Adrenal gland (tissue), 5 donors: ENCODE measurements at regions not wholly inside any gene's neighbourhood (a gene's known extent, or its start where the extent isn't known, plus 50 kb on each side); places are given as distances from the start of the nearest gene placed in this dataset.

Experiments
- CTCF ChIP-seq, 6 experiments: fragments of 450-650 bp in 4 of 6; fragments of 200-600 bp in 2 of 6; sonication (generic) in 1 of 6; IDR thresholded peaks; 1 replicate in 5 of 6; 2 replicates in 1 of 6; pipeline versions ENCODE4 v1.5.1 to v1.8.0; 2016 to 2021; ENCODE audit warnings: antibody characterized with exemption in 6 of 6, mild to moderate bottlenecking in 2 of 6, moderate library complexity in 1 of 6
- POLR2A ChIP-seq, 2 donors: fragments of 450-650 bp; IDR thresholded peaks; one replicate each; pipeline ENCODE4 v1.6.1; 2017; ENCODE audit warnings: antibody characterized with exemption in 2 of 2, mild to moderate bottlenecking in 2 of 2, moderate library complexity in 1 of 2
- donor health status: DM: no; HTN: no; CAD: no.

GRCh38 chr2:22769497-22769896 lies 615.5 kb upstream of the KLHL29 start:
- no peak for TF ChIP-seq CTCF (IDR thresholded peaks at IDR 0.05)
- TF ChIP-seq POLR2A (IDR thresholded peaks at IDR 0.05), result no peak
